ENCODE measurements at regions not wholly inside any gene's neighbourhood (a gene's known extent, or its start where the extent isn't known, plus 50 kb on each side); places are given as distances from the start of the nearest gene placed in this dataset.

DNA sequence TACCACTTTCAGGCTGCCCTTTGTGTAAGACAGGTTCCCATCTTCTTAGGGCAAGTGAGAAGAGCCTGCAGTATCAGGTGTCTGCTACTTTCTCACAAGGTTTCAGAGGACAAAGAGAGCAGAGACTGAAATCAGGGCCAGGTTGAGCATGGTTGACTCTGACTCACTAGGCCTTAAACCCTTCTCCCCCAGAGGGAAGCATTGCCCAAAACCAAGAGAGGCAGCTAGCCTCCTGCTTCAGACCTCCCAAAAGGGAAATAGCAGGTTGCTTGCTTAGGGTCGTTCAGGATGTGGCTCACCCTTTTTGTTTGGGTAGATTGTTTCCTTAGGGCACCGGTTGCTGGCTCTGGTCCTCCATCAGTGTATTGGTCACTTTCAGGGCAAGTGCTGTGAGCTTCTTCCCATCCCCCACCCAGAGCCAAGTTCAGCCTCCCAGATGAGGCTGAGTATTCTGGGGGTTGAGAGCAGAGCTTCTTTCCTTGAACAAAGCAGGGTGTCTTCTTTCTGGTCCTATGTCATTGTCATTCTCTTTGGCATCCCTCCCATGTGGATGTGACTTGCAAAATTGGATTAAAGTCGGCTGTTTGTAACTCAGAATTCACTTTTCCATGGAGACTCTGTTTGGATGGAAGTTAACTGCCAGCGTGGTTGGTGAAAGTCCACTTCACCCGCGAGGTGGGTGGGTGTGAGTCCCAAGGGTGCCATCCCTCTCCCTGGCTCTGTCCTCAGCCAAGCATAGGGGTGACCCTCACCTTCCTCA, 55.5 kb upstream of the GALNT2 start:
- DNase-seq = no peak

DNA sequence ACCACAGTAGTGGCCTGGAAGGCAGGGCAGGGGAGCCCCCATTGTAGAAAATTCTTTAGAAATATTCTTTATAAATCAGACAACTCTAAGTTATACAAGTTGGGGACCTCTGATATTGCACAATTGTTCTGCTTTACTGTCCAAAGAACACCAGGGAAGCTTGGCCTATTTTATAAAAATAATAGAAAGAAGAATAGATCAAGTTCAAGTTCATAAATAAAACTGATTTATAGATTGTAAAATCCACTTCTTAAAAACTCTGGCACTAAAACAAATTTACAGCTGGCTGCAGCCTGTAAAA, 55.0 kb upstream of the GALNT2 start:
- no peak for DNase-seq

DNA sequence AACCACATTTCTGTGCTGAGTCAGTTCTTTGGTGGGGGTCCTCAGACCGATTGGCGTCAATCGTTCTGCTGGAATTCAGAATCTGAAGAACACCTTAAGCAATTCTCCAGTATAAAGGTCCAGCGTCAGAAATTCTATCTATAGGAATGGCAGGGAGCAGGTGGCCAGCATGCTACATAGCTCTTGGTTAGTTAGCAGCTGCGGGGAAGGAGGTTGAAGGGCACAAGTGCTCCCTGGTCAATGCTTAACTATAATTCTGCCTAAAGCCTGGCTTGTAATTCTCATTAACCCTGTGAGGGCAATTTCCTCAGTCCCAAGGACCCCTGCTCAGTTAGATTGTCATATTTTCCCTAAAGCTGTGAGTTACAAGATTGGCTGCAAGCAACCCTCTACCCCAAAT, 54.3 kb upstream of the GALNT2 start:
- no peak for DNase-seq

DNA sequence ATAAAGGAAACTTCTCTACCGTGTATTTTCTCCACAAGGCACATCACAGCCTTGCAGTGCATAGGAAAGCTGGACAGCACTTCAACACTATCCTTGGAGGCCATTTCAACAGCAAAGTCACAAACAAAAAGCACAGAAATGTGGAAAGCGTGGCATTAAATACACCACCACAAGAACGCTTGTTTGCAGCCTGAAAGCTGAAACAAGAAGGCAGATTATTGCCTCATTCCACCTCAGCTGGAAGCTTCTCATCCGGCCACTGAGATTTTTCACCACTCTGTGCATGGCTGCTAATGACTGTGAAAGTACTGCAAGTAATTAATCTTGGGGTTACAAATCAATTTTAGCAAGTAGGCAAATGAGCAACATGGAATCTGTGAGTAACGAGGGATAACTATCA, 50.9 kb upstream of the GALNT2 start:
- no peak for DNase-seq

All from activated naive CD4-positive, alpha-beta T cell treated with anti-CD3 and anti-CD28 coated beads, Interleukin-2, amount 50 U/mL, for 16 hours (primary cell).